ENCODE measurements at regions not wholly inside any gene's neighbourhood (a gene's known extent, or its start where the extent isn't known, plus 50 kb on each side); places are given as distances from the start of the nearest gene placed in this dataset.
A peak's percentile ranks its signal among the peaks of the same experiment; 100 is the strongest.

DNA sequence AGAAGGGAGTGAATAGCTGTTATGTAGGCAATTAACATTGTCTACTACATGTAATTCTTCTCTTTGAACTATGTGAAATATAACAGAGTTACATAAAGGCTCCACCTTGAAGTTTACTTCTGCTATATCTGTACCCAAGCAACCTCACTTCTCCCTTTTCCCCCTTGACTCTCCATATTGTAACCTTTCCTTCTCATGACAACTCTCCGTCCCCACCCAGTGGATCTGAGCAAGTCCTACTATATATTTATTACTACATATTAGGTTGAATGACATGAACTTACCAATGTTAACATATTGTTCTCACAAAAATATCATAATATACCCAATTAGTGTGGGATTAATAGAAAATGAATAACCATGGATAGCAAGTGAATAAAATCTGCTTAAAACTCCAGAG, 93.2 kb upstream of the ATP8A1 start:
- peak in 12 of 56 donors; percentile 2 to 25 (median 6) for DNase-seq

DNA sequence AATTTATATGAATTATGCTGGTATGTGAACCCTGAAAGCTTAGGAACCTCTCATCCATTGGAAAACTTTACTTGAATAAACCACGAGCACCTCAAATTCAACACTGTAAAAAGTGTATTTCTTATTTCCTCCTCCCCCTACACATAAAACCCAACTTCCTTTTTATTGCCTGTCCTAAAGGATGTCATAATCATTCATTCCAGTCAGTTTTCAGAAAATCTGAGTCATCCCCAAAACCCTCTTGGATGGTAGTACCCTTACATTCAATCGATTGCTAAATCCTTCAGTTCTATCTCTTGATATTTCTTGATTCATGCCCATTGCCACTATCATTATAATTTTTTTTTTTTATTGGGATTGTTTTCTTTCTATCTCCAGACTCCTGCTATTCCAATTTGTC, 91.1 kb upstream of the ATP8A1 start:
- DNase-seq = no peak

DNA sequence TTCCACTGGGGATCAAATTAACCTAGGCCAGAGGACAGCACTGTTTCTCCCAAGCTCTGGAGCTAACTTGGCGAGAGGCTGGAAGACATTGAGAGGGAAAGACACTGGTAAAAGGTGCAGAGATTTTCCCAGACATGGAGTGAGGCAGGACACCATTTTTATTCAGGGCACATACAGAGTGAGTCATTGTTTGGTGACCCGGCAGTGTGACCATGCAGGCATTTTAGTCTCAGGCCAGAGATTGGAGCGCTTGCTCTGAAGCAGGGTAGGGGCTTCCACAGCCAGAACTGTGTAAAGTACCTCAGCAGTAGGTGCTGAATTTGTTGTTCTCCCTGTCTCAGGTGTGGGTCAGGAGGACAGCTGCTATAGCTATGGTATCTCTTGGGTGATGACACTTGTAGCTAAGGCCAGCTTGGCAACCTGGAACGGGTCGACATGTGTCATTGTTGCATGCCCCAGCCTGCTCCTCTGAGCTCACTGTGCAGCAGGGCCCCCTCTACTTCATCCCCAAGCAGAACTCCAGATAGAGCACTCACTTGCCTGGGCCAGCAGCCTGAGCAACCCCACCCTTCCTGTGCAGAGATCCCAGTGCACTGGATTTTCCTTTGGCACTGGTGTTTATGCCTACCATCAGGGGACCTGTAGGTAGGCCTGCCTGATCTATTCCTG, 79.8 kb upstream of the ATP8A1 start:
- peak in 7 of 56 donors; percentile 2 to 49 (median 3) for DNase-seq

DNA sequence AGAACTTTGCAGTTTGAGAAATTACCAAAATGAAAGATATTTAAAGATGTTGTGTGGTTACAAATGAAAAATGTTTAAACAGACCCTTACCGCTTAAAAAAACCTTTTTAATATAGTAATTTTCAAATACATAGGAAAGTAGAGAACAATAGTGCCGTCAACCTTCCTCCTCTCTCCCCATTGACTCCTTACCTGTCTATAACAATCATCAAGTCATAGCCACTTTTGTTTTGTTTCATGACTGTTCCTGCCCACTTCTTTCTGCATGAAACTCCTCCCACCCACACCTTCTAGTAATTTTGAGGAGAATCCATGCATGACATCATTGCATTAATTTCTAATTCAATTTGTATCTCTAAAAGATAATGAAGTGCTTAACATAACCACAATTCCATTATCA, 76.5 kb upstream of the ATP8A1 start:
- DNase-seq = no peak

DNA sequence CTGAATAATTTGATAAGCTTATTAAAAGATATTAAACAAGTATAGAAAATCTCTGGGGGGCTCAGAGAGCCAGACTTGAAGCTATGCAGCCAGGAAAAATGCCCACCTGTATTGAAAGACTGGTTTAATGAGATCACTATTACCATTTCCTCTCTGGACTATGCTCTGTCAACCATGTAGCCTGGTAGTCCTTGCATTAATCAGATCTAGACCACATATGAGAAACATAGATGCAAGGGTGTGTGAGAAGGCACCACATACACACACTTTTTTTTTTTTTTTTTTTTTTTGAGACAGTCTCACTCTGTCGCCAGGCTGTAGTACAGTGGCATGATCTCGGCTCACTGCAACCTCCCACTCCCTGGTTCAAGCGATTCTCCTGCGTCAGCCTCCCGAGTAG, 75.9 kb upstream of the ATP8A1 start:
- no peak for DNase-seq

DNA sequence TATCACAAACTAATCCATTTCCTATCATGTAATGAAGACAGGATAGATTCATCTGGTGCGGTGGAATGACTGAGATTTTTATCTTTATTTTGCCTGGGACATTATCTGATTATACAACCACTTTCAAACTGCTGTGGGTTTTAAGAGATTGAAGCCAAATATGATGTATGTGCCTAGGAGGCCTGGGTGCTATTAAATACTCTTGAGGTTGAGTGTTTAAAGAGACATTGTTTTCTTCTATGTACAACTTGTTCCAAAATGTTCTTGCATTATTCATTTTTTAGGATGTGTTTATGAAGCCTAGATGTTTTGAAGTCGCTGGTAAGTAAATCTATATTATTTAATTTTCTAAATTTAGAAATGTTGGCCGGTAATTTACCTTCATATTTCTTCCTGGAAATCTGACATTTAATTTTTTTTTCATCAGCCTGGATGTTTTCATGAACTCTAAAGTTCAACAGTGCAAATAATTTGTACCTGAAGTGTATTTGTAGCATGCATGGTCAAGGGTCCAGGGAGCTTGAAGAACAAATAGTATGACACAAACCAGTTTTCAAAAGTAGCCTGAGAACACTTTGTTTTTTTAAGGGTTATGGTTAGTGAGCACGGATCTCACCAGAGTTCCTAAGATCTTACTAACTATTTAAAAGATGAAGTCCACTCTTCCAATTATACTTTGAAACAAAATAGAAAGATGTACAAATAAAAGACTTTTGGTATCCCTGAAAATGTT, 72.8 kb upstream of the ATP8A1 start:
- no peak for DNase-seq

DNA sequence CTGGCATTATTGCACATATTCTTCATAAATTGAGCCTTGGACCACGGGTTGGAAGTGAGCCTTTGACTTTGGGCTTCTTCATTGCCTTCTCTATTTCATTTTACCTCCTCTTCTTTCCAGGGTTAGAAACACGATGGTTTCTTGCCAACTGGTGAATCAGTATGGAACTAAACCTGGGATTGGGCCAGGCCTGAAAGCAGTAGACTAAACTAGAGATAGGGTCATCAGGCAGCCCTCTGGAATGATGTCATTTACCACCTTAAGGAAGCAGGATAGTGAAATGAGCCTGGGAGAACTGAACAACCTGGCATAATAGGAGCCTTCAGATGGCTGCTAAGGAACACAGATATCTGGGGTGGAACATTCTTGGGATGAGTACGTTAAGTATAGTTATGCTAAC, 67.5 kb upstream of the ATP8A1 start:
- DNase-seq = no peak

DNA sequence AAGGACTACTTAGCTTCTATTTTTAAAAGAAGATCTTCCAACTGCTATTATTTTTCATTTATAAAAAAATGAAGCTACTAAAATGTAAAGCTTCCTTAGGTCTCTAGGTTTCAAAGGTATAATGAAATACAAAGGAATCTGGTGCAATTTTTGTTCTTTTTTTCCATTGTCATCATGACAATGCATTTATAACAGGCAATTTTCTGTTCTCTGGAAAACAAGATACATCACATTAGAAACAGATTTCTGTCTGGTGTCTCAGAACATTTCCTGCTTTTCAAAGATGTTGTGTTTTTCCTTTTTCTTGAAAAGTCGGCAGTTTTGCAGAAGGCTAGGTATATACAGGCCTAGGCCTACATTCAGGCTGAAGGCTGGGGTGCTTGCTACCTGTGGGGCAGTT, 63.6 kb upstream of the ATP8A1 start:
- DNase-seq = no peak

DNA sequence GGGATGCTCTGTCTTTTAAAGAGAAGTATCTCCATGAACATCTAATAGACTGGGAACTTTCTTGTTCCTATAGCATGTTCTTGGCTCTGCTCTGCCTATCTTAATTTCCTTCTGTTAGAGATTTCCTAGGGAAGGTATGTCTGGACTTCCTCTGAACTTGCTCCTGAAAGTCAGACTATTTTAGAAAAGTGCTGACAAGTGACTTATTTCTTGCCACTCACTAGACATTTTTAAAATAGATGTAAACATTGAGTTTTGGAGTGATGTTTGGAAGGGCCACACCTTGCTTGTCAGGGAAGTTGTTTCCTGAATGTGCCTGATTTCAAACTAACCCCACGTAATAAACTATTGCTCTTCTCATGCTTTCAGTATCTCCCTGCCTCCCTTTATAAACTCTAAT, 62.4 kb upstream of the ATP8A1 start:
- no peak for DNase-seq

DNA sequence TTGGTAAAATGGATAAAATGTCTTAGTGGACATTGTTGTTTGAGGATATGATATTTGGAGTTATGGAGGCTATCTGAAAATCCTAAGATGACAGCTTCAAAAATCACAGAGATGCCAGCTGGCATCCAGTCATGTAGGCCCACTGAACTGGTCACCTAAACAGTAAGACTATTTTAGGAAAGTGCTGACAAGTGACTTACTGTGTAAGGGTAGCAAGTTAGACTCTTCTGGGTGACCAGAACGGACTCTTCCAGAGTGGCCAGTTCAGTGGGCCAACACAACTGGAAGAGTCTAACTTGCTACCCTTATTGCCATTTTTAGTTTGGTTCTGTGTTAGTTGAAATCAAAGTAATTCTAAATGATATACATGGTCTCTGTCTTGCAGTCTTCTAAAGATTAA, 61.4 kb upstream of the ATP8A1 start:
- DNase-seq = no peak

DNA sequence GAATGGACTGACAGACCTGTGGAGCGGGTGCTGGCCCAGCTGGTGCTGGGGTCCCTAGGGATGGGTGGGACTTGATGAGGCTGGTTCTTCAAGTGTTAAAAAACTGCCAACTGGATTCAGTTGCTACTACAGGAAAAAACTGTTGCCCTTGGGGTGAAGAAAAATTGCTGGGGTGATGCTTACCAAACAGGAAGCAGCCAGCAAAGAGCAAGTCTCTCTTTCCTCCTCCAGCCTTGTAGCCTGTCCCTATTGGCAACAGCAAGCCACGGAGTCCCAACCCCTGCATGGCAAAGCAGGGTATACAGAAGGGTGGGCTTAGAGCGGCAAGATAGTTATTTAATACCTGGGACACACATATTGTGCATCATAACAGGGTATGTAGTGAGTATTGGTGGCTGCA, 60.1 kb upstream of the ATP8A1 start:
- no peak for DNase-seq

DNA sequence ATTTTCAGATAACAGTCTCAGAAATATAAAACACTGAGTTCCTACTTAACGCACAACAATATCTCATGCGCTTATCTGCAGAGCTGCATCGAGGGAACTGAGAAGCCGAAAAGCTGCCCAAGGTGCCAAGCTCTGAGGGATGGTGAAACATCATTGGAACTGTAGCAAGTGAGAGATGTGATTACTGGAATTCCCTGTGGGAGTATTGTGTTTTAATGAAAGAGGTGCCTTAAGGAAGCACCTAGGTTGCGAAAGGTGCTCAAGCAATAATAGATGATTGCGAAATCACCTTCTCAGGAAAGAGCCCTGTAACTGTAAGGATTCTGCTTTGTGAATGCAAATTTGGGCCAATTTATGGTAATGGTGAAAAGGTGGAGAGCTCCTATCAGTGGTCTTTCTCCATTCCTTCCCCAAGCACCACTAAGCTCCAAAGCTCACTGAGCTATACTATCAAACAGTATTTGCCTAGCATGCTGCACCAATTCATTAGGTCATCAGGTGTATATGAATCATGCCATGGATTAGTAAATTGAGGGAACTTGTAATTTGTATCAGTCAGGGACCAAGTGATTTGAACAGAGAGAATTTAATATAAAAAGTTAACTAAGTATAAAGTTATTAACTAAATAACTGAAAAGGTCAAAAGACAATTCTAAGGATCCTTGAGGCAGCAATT, 59.0 kb upstream of the ATP8A1 start:
- DNase-seq = no peak

DNA sequence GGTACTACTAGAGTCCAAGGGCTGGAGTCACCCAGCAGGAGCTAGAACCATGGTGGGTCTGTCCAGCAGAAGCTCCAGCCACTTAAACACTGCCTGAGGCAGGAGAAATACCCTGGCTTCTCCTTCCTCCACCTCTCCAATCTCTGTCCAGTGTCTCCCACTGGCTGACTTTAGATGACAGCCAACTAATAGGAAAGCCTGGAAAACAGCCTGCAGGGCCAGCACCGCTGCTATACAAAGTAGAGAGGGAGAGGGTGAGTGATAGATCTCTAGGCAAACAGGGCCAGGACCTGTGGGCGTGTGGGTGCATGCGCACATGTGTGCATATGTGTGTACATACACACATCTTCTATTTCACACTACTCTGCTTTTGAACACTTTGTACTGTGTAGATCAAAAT, 56.5 kb upstream of the ATP8A1 start:
- no peak for DNase-seq

DNA sequence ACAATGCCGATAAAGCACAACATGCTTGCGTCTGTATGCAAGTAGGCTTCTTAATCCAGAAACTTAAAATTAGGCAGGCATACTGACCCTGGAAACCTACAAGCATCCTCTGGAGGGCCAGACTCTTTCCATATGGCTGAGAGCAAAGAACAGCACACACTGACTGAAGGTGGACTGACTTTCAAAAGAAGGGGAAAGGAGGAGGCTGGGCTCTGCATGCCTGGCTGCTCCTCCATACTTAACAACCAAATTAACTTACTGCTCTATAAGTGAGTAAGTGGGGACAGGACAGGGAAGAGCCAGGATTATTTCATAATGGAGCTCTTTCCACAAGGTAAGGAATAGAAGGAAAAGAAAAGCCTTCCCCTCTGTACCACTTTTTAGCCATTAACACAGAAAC, 55.9 kb upstream of the ATP8A1 start:
- no peak for DNase-seq

DNA sequence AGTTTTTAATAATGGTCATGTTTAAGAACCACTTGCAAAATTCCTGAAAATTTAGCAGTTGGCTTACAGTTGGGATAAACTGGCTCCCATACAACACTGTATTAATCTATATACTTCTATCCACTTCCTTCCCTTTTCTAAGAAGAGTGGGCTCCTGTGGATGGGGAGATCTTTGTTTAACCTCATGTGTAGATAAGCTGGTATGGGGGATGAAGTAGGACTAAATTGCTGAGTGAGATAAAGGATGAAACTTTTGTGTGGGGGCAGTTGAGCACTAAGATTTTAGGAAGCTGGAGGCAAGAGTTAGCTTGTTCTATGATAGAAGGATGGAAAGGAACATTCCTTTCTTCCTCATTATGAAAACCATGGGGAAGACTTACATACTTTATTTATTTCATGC, 54.6 kb upstream of the ATP8A1 start:
- no peak for DNase-seq

DNA sequence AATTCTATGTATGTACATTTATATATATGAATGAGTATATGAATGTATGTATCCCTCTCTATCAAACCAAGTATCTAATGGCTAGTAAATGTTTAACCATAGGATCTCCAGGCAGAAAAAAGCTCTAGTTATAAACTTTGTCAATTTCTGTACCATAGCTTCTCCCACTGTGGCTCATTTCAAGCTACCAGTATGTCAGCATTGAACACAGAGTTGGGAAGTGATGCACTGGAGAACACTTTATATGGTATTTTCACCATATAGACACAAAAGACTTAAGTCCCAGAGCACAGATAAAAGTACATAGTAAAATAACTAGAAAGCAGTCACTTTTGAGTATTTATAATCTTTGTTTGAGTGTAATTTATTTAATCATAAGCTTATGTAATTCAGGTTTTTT, 53.9 kb upstream of the ATP8A1 start:
- no peak for DNase-seq

DNA sequence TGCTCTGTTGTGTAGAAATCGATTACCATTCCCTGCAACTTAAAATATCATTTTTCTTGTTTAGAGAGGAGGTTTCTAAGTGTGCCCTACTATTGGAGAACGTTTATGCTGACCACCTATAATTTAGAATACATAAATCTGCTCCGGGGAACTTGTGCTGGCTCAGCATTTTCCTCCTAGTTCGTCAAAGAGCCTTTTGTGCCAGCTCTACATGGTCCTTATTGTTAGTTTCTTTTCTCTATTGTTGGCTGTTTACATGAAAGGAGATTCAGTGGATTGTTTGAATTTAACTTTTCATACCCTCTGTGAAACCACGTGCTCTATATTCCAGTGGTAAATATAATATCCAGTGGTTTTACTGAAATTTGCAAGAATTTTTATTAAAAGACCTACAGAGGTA, 53.4 kb upstream of the ATP8A1 start:
- DNase-seq = peak in 20 of 56 donors; percentile 0 to 50 (median 11)

DNA sequence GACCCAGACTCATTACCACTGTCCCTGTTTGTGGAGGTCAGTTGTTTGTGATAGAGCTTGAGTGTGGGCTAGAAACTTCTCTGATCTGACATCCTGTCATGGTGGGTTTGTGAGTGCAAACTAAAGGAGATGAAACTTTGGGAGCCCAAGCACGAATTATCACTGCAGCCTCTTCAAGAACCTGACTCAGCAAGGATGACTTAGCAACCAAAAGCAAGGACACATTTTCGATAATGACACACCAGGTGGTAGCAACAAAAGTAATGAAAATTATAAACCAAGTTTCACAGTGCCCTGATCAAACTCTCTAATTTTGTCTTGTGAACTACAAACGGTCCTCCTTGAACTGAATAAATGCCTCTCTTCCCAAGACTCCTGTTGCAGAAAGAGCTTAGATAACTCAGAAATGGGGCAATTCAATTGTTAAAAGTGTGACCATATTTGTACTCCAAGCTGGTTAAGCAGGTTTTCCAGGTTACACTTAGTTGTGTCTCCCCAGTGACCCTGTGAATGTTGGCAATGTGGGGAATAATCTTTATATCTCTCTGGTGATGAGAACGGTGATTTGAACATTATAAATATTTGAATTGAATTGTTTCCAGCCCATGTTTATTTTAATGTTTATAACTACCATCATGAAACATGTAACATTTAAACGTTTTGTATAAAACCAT, 52.6 kb upstream of the ATP8A1 start:
- DNase-seq = no peak

DNA sequence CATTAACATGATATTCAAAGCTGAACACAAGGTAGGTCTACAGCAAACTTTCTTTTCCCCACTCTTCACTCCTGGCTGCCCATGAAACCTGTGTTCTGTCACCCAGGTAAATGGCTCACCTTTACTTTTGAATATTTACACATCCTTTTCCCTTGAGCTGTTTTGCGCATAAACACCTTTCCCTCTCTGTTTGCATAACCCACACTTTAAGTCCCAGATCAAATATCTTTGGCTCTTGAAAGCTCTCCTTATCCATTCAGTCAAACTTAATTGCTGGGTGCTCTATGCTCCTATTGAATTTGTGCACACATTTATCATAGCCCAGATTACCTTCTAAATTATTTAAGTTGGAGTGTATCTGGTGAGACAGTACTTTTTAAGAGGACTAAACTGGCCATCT, 51.7 kb upstream of the ATP8A1 start:
- DNase-seq = no peak
